SK-N-SH (cell line): ENCODE measurements at regions not wholly inside any gene's neighbourhood (a gene's known extent, or its start where the extent isn't known, plus 50 kb on each side); places are given as distances from the start of the nearest gene placed in this dataset.

Experiments
- CTCF ChIP-seq: fragments of 200-600 bp; sonication (generic); IDR thresholded peaks from 2 replicates; pipeline ENCODE4 v1.6.1; 2017; ENCODE audit warnings: antibody characterized with exemption, mild to moderate bottlenecking, moderate library complexity
- FOXJ3 ChIP-seq: sonication (generic); formaldehyde crosslinking; IDR thresholded peaks from 2 replicates; pipeline ENCODE4 v1.5.1; 2020; ENCODE audit warnings: mild to moderate bottlenecking, missing genetic modification reagents
- NFIC ChIP-seq: IDR thresholded peaks from 2 replicates; pipeline ENCODE4 v1.4.0; 2012; ENCODE audit warnings: borderline replicate concordance

GRCh38 chr12:111269718-111270117, 99.2 kb downstream of the PHETA1 start:
- no peak for TF ChIP-seq CTCF
- TF ChIP-seq FOXJ3 (CRISPR knock-in tag), result no peak
- TF ChIP-seq NFIC, result no peak
